ENCODE measurements at regions not wholly inside any gene's neighbourhood (a gene's known extent, or its start where the extent isn't known, plus 50 kb on each side); places are given as distances from the start of the nearest gene placed in this dataset.
A peak's percentile ranks its signal among the peaks of the same experiment; 100 is the strongest.

DNA sequence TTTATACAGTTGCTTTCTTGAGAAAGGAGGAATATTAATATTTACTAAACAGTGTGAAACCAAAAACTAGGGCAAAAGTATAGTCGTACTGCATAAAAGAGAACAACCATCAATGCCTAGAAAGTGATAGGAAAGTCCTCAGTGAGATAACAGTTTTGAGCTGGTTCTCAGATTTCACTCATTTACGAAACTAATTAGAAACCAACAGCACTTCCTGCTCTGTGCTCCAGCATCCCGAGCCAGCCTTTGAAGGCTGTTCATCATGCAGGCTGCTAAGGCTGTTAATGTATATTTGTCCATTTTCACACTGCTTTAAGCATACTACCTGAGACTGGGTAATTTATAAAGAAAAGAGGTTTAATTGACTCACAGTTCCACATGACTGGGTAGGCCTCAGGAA is 2039.9 kb downstream of the EFNA5 start:
- Histone ChIP-seq H3K9me3 (ENCODE audit: control insufficient read depth in 4 of 4, insufficient read depth in 3 of 4, low read length in 3 of 4) (no peaks in the 10 kb centered on the region), H3K27ac (ENCODE audit: low read depth in 1 of 2, low read length in 1 of 2) (no peak overlapping the region), H3K27me3 (ENCODE audit: control insufficient read depth in 3 of 3, insufficient read depth in 3 of 3, low read length in 2 of 3) (no peaks in the 10 kb centered on the region), H3K4me1 (ENCODE audit: control insufficient read depth in 5 of 5, insufficient read depth in 5 of 5, low read length in 5 of 5) (no peaks in the 10 kb centered on the region), H3K9ac (ENCODE audit: insufficient read depth in 1 of 2, low read length in 2 of 2) (no peak overlapping the region), H3K36me3 (ENCODE audit: control insufficient read depth in 4 of 4, insufficient read depth in 4 of 4, low read length in 4 of 4) (no peaks in the 10 kb centered on the region), H3K4me3 (no peak overlapping the region)
- no peak for TF ChIP-seq CTCF (IDR thresholded peaks at IDR 0.05; ENCODE audit: control extremely low read depth, extremely low read depth)
- ATAC-seq (ENCODE audit: insufficient read depth, low FRiP score) (no peak), DNase-seq (no peak)
- WGBS, 2 donors = 75 to 76% methylated on average over 3 of the region's 3 CpGs

GRCh38 chr5:105619725-105620124 is 2051.0 kb downstream of the EFNA5 start:
- Histone ChIP-seq H3K27me3 (ENCODE audit: control insufficient read depth in 3 of 3, insufficient read depth in 3 of 3, low read length in 2 of 3) (no peaks in the 10 kb centered on the region), H3K9me3 (ENCODE audit: control insufficient read depth in 4 of 4, insufficient read depth in 3 of 4, low read length in 3 of 4) (no peaks in the 10 kb centered on the region), H3K9ac (ENCODE audit: insufficient read depth in 1 of 2, low read length in 2 of 2) (no peak overlapping the region), H3K27ac (ENCODE audit: low read depth in 1 of 2, low read length in 1 of 2) (no peak overlapping the region), H3K4me1 (ENCODE audit: control insufficient read depth in 5 of 5, insufficient read depth in 5 of 5, low read length in 5 of 5) (peaks cover 0 to 22% (median 0%) of the 10 kb centered on the region in 5 donors), H3K36me3 (ENCODE audit: control insufficient read depth in 4 of 4, insufficient read depth in 4 of 4, low read length in 4 of 4) (no peaks in the 10 kb centered on the region), H3K4me3 (no peak overlapping the region)
- DNase-seq = no peak
- 91 to 94% methylated on average over 3 of the region's 3 CpGs for WGBS, 2 donors
- TF ChIP-seq CTCF (IDR thresholded peaks at IDR 0.05; ENCODE audit: control extremely low read depth, extremely low read depth) = no peak
- no peak for ATAC-seq (ENCODE audit: insufficient read depth, low FRiP score)

- H3K4me1 ChIP-seq (ENCODE audit: control insufficient read depth in 5 of 5, insufficient read depth in 5 of 5, low read length in 5 of 5) = peaks cover 0 to 22% (median 0%) of the 10 kb centered on the region in 5 donors
- H3K9me3 ChIP-seq (ENCODE audit: control insufficient read depth in 4 of 4, insufficient read depth in 3 of 4, low read length in 3 of 4) = no peaks in the 10 kb centered on the region
- H3K27ac ChIP-seq (ENCODE audit: low read depth in 1 of 2, low read length in 1 of 2) = no peak overlapping the region
- no peak for ATAC-seq (ENCODE audit: insufficient read depth, low FRiP score)
- peak in 2 of 3 donors; percentile 90 to 92 for DNase-seq
- no peak overlapping the region for H3K4me3 ChIP-seq
- no peak overlapping the region for H3K9ac ChIP-seq (ENCODE audit: insufficient read depth in 1 of 2, low read length in 2 of 2)
- H3K36me3 ChIP-seq (ENCODE audit: control insufficient read depth in 4 of 4, insufficient read depth in 4 of 4, low read length in 4 of 4) = no peaks in the 10 kb centered on the region
- 55 to 61% methylated on average over 2 of the region's 2 CpGs for WGBS, 2 donors
- H3K27me3 ChIP-seq (ENCODE audit: control insufficient read depth in 3 of 3, insufficient read depth in 3 of 3, low read length in 2 of 3) = no peaks in the 10 kb centered on the region
- TF ChIP-seq CTCF (IDR thresholded peaks at IDR 0.05; ENCODE audit: control extremely low read depth, extremely low read depth) = no peak
Measured at GRCh38 chr5:105617436-105618215, 2053.1 kb downstream of the EFNA5 start.
